HEK293 (cell line): ENCODE measurements at regions not wholly inside any gene's neighbourhood (a gene's known extent, or its start where the extent isn't known, plus 50 kb on each side); places are given as distances from the start of the nearest gene placed in this dataset.

ENCODE experiments used
- CTCF ChIA-PET: fragments of 350-600 bp; formaldehyde crosslinking; extraction: SDS; loops from one replicate; lab custom pipeline; 2021; ENCODE audit warnings: antibody characterized with exemption; lab: Yijun Ruan, JAX
- POLR2A ChIA-PET: fragments of 300-600 bp; formaldehyde crosslinking; extraction: SDS; loops from one replicate; lab custom pipeline; 2020; ENCODE audit warnings: antibody characterized with exemption, inconsistent platforms; lab: Yijun Ruan, JAX
- H3K27ac ChIP-seq: fragments of 200-500 bp; sonication (Bioruptor generic); 2 replicates; pipeline ENCODE4 v1.5.1; 2014; ENCODE audit warnings: low read depth, low read length, control low read depth, inconsistent platforms; ENCODE audit errors: extremely low read depth
- H3K36me3 ChIP-seq, 2 experiments: fragments of 200-500 bp in 1 of 2; sonication (Bioruptor generic) in 1 of 2; 1 replicate in 1 of 2; 2 replicates in 1 of 2; pipeline ENCODE4 v1.5.1; 2014 to 2017; ENCODE audit warnings: inconsistent platforms in 2 of 2, low read length in 2 of 2; ENCODE audit not compliant: control insufficient read depth in 2 of 2, insufficient read depth in 1 of 2
- H3K4me1 ChIP-seq: fragments of 200-500 bp; sonication (Bioruptor generic); 2 replicates; pipeline ENCODE4 v1.5.1; 2014; ENCODE audit warnings: mild to moderate bottlenecking, low read length, inconsistent platforms; ENCODE audit not compliant: control insufficient read depth, insufficient read depth
- H3K4me3 ChIP-seq: 2 replicates; pipeline ENCODE4 v1.5.1; 2011; ENCODE audit warnings: low read depth, mild to moderate bottlenecking, control low read depth, low read length, moderate library complexity
- H3K9me3 ChIP-seq: fragments of 200-500 bp; sonication (Bioruptor generic); 2 replicates; pipeline ENCODE4 v1.5.1; 2014; ENCODE audit warnings: low read depth, low read length, inconsistent platforms; ENCODE audit not compliant: control insufficient read depth, insufficient read depth
- BCL11B ChIP-seq: fragments of 450-650 bp; formaldehyde crosslinking; IDR thresholded peaks from 2 replicates; pipeline ENCODE4 v1.5.1; 2016; ENCODE audit warnings: low read depth, missing biosample characterization, missing genetic modification characterization
- ELK4 ChIP-seq: IDR thresholded peaks from 2 replicates; pipeline ENCODE4 v1.6.1; 2011; ENCODE audit warnings: mild to moderate bottlenecking, low read depth, low read length, borderline replicate concordance
- PRDM4 ChIP-seq: fragments of 450-650 bp; formaldehyde crosslinking; IDR thresholded peaks from 2 replicates; pipeline ENCODE4 v1.5.1; 2017; ENCODE audit warnings: missing biosample characterization, missing genetic modification characterization
- PRDM6 ChIP-seq: fragments of 450-650 bp; formaldehyde crosslinking; IDR thresholded peaks from 2 replicates; pipeline ENCODE4 v1.5.1; 2017; ENCODE audit warnings: missing biosample characterization, missing genetic modification characterization
- TRIM28 ChIP-seq: IDR thresholded peaks from 2 replicates; pipeline ENCODE4 v1.6.1; 2011; ENCODE audit warnings: low read length, control low read depth, borderline replicate concordance
- ZBTB11 ChIP-seq: fragments of 450-650 bp; formaldehyde crosslinking; conservative IDR thresholded peaks from 2 replicates; pipeline ENCODE4 v1.5.1; 2016; ENCODE audit warnings: low read depth, missing biosample characterization, missing genetic modification characterization
- ZBTB26 ChIP-seq: fragments of 450-650 bp; formaldehyde crosslinking; optimal IDR thresholded peaks from 2 replicates; pipeline ENCODE3; 2016; ENCODE audit warnings: missing biosample characterization, mild to moderate bottlenecking, missing genetic modification characterization
- ZNF146 ChIP-seq: fragments of 450-650 bp; formaldehyde crosslinking; IDR thresholded peaks from 2 replicates; pipeline ENCODE4 v1.5.1; 2016; ENCODE audit warnings: missing biosample characterization, missing genetic modification characterization
- ZNF416 ChIP-seq: fragments of 450-650 bp; formaldehyde crosslinking; IDR thresholded peaks from 2 replicates; pipeline ENCODE4 v1.5.1; 2016; ENCODE audit warnings: missing biosample characterization, missing genetic modification characterization
- ZNF433 ChIP-seq: fragments of 450-650 bp; formaldehyde crosslinking; IDR thresholded peaks from 2 replicates; pipeline ENCODE4 v1.5.1; 2016; ENCODE audit warnings: missing biosample characterization, missing genetic modification characterization, low read depth
- ZNF555 ChIP-seq: fragments of 450-650 bp; formaldehyde crosslinking; conservative IDR thresholded peaks from 2 replicates; pipeline ENCODE4 v1.5.1; 2017; ENCODE audit warnings: missing biosample characterization, mild to moderate bottlenecking, missing genetic modification characterization, inconsistent platforms
- ZNF585B ChIP-seq: fragments of 450-650 bp; formaldehyde crosslinking; IDR thresholded peaks from 2 replicates; pipeline ENCODE4 v1.5.1; 2016; ENCODE audit warnings: missing biosample characterization, missing genetic modification characterization
- ZNF654 ChIP-seq: fragments of 450-650 bp; formaldehyde crosslinking; IDR thresholded peaks from 2 replicates; pipeline ENCODE4 v1.5.1; 2016; ENCODE audit warnings: low read depth, missing biosample characterization, missing genetic modification characterization
- ZNF658 ChIP-seq: fragments of 450-650 bp; formaldehyde crosslinking; IDR thresholded peaks from 2 replicates; pipeline ENCODE4; 2016; ENCODE audit warnings: missing biosample characterization, missing genetic modification characterization
- ZNF664 ChIP-seq: fragments of 450-650 bp; formaldehyde crosslinking; IDR thresholded peaks from 2 replicates; pipeline ENCODE4 v1.5.1; 2016; ENCODE audit warnings: missing biosample characterization, missing genetic modification characterization

- TF ChIP-seq ZNF658 (tag by site-specific recombination) (no peak), PRDM6 (tag by site-specific recombination) (no peak), ZNF585B (tag by site-specific recombination) (no peak), BCL11B (tag by site-specific recombination) (no peak), ZNF146 (tag by site-specific recombination) (no peak), ZBTB11 (no peak), ZNF433 (no peak), ZNF416 (tag by site-specific recombination) (no peak)
Measured at GRCh38 chr9:99403371-99403770, 181.3 kb downstream of the SEC61B start (continued).

- POLR2A ChIA-PET = no interaction called here
- no peak overlapping the region for H3K4me3 ChIP-seq
- TF ChIP-seq ZNF664 (tag by site-specific recombination) (no peak), ZNF654 (tag by site-specific recombination) (no peak), ZBTB26 (tag by site-specific recombination) (no peak), ELK4 (no peak), PRDM4 (tag by site-specific recombination) (no peak), TRIM28 (no peak), ZNF555 (tag by site-specific recombination) (no peak)
- TF ChIP-seq, all 188 proteins: peak for 0
- Histone ChIP-seq H3K9me3 (no peaks in the 10 kb centered on the region), H3K4me1 (no peaks in the 10 kb centered on the region), H3K27ac (no peak overlapping the region), H3K36me3 (no peaks in the 10 kb centered on the region)
- CTCF ChIA-PET = interaction anchor here (0.6 kb wide), 1 partner anchor 13 kb away, joined by 3 read pairs; no protein-coding TSS in a partner anchor
Measured at GRCh38 chr9:99405359-99405758, 183.3 kb downstream of the SEC61B start.
